ENCODE measurements at regions not wholly inside any gene's neighbourhood (a gene's known extent, or its start where the extent isn't known, plus 50 kb on each side); places are given as distances from the start of the nearest gene placed in this dataset.

DNA sequence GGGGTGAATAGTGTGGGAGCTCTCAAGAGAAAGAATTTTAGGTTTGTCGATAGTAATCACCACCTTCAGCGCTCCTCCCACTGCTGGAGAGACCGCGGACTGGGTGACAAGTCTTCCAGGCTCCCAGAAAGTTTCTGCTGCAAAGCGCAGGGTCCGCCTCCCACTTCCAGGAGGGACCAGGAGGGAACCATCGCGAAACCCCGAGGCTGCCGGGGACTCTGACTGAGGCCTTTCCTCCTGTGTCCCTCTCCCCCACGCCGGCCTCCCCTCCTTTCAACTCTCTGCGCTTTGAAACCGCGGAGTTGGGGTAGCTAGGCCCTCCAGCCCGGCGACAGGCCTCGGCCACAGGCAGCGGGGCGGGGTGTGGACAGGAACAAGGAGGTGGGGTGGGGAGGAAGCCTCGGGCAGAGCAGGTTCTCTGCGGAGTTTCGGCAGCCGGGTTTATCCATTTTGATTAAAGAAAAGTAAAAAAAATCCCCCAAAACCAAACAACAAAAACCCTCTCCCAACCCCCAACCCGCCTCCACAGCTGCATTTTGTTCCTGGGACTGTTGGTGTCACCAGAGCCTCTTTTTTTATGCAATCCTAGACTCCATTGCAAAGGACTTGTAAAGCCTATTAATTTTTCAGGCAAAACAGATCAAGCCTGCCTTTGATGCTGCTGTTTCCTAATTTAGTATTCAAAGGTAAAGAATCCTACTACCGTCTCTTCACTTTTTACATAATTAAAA lies 157.2 kb downstream of the TM9SF2 start:
- H3K9ac ChIP-seq (ENCODE audit: low read length), result peak overlapping the region; percentile 76
- H3K4me1 ChIP-seq (ENCODE audit: control insufficient read depth, insufficient read depth, low read length), result peaks cover 7% of the 10 kb centered on the region
- H3K36me3 ChIP-seq (ENCODE audit: control insufficient read depth, insufficient read depth, low read length), result no peaks in the 10 kb centered on the region
- no peaks in the 10 kb centered on the region for H3K27me3 ChIP-seq (ENCODE audit: control insufficient read depth, insufficient read depth, low read length)
- H3K9me3 ChIP-seq (ENCODE audit: control insufficient read depth, low read length), result no peaks in the 10 kb centered on the region
- H3K4me3 ChIP-seq (ENCODE audit: low read length), result peak overlapping the region; percentile 46

DNA sequence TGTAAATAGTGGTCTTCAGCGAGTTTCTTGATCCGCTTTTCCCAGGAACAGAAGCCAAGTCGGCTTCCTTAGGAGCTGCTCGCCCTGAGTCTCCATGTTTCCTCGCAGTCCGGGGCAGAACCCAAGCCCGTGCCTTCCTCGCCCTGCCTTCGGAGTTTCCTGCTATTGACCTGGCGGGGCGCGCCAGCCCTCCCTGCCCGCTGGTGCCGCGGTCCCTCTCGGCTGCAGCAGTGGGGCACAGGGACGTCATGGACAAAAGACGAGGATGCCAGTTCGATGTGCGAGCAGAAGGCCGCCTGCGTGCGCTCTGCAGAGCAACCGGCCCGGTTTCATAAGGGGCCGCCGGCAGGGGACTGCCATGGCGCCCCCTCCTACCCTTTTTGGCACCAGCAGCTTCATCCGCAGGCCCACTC lies 156.6 kb downstream of the TM9SF2 start:
- Histone ChIP-seq H3K27me3 (ENCODE audit: control insufficient read depth, insufficient read depth, low read length) (no peaks in the 10 kb centered on the region), H3K9me3 (ENCODE audit: control insufficient read depth, low read length) (no peaks in the 10 kb centered on the region), H3K4me3 (ENCODE audit: low read length) (peak overlapping the region; percentile 46), H3K4me1 (ENCODE audit: control insufficient read depth, insufficient read depth, low read length) (peaks cover 7% of the 10 kb centered on the region), H3K36me3 (ENCODE audit: control insufficient read depth, insufficient read depth, low read length) (no peaks in the 10 kb centered on the region), H3K9ac (ENCODE audit: low read length) (peak overlapping the region; percentile 76)

DNA sequence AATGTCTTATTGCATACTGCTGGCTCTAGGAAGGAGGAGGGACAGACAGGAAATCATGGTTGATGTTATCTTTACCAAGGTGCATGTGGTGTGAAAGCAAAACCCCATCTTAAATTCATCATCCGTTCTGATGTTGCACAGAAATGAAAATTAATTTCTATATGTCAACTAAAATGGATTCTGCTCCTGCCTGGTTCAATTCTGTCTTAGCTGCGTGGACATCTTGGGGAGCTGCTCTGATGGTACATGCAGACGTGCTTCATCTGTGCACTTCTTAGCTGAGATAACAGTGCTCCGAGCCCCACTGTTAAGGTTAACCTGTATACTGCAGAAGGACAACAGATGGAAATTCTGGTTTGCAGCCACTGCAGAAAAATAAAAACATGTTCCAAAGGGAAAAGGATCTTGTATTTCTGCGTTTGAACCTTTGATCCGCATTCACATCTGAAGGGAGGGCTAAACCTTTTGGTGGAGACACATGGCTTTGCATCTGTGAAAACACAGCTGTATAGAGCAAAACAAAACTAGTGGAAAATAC lies 155.6 kb downstream of the TM9SF2 start:
- Histone ChIP-seq H3K9me3 (ENCODE audit: control insufficient read depth, low read length) (no peaks in the 10 kb centered on the region), H3K27me3 (ENCODE audit: control insufficient read depth, insufficient read depth, low read length) (no peaks in the 10 kb centered on the region), H3K36me3 (ENCODE audit: control insufficient read depth, insufficient read depth, low read length) (no peaks in the 10 kb centered on the region), H3K4me1 (ENCODE audit: control insufficient read depth, insufficient read depth, low read length) (peaks cover 7% of the 10 kb centered on the region), H3K4me3 (ENCODE audit: low read length) (no peak overlapping the region), H3K9ac (ENCODE audit: low read length) (no peak overlapping the region)

GRCh38 chr13:99656092-99656745 lies 154.9 kb downstream of the TM9SF2 start:
- Histone ChIP-seq H3K9ac (ENCODE audit: low read length) (no peak overlapping the region), H3K4me3 (ENCODE audit: low read length) (no peak overlapping the region), H3K27me3 (ENCODE audit: control insufficient read depth, insufficient read depth, low read length) (no peaks in the 10 kb centered on the region)

GRCh38 chr13:99655351-99656091 lies 154.2 kb downstream of the TM9SF2 start:
- Histone ChIP-seq H3K4me1 (ENCODE audit: control insufficient read depth, insufficient read depth, low read length) (peaks cover 7% of the 10 kb centered on the region), H3K27me3 (ENCODE audit: control insufficient read depth, insufficient read depth, low read length) (no peaks in the 10 kb centered on the region), H3K9ac (ENCODE audit: low read length) (no peak overlapping the region), H3K36me3 (ENCODE audit: control insufficient read depth, insufficient read depth, low read length) (no peaks in the 10 kb centered on the region), H3K4me3 (ENCODE audit: low read length) (no peak overlapping the region), H3K9me3 (ENCODE audit: control insufficient read depth, low read length) (no peaks in the 10 kb centered on the region)

More at GRCh38 chr13:99656092-99656745, 154.9 kb downstream of the TM9SF2 start:
- H3K4me1 ChIP-seq (ENCODE audit: control insufficient read depth, insufficient read depth, low read length), result peaks cover 7% of the 10 kb centered on the region
- H3K9me3 ChIP-seq (ENCODE audit: control insufficient read depth, low read length), result no peaks in the 10 kb centered on the region
- no peaks in the 10 kb centered on the region for H3K36me3 ChIP-seq (ENCODE audit: control insufficient read depth, insufficient read depth, low read length)

- Histone ChIP-seq H3K27me3 (ENCODE audit: control insufficient read depth, insufficient read depth, low read length) (no peaks in the 10 kb centered on the region), H3K4me3 (ENCODE audit: low read length) (no peak overlapping the region), H3K9ac (ENCODE audit: low read length) (no peak overlapping the region), H3K9me3 (ENCODE audit: control insufficient read depth, low read length) (no peaks in the 10 kb centered on the region), H3K36me3 (ENCODE audit: control insufficient read depth, insufficient read depth, low read length) (no peaks in the 10 kb centered on the region), H3K4me1 (ENCODE audit: control insufficient read depth, insufficient read depth, low read length) (peaks cover 7% of the 10 kb centered on the region)
These were observed 152.8 kb downstream of the TM9SF2 start for GRCh38 chr13:99654076-99654475.

DNA sequence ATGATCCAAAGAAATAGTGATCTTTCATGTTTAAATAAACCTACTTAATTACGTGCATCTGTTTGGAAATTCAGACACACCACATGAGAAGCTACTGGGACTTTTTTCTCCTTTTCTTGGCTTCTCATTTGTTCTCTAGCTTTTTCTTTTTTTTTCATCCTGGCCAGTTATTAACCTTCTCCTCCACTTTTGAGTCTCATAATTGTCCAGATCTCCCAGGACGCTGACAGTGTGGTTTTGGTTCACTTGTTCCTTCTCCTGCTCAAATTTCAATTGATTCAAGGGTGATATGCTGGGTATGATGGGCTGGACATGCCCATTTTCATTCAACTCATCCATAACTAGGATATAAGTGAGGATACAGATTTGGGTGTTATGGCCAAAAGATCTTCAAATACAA lies 152.3 kb downstream of the TM9SF2 start:
- no peak overlapping the region for H3K9ac ChIP-seq (ENCODE audit: low read length)
- no peaks in the 10 kb centered on the region for H3K27me3 ChIP-seq (ENCODE audit: control insufficient read depth, insufficient read depth, low read length)

GRCh38 chr13:99652901-99653300 lies 151.6 kb downstream of the TM9SF2 start:
- Histone ChIP-seq H3K27me3 (ENCODE audit: control insufficient read depth, insufficient read depth, low read length) (no peaks in the 10 kb centered on the region), H3K4me1 (ENCODE audit: control insufficient read depth, insufficient read depth, low read length) (peaks cover 7% of the 10 kb centered on the region), H3K9me3 (ENCODE audit: control insufficient read depth, low read length) (no peaks in the 10 kb centered on the region), H3K36me3 (ENCODE audit: control insufficient read depth, insufficient read depth, low read length) (no peaks in the 10 kb centered on the region), H3K4me3 (ENCODE audit: low read length) (no peak overlapping the region), H3K9ac (ENCODE audit: low read length) (no peak overlapping the region)

More for the DNA sequence above, 152.3 kb downstream of the TM9SF2 start:
- H3K9me3 ChIP-seq (ENCODE audit: control insufficient read depth, low read length), result no peaks in the 10 kb centered on the region
- H3K4me1 ChIP-seq (ENCODE audit: control insufficient read depth, insufficient read depth, low read length), result peaks cover 7% of the 10 kb centered on the region
- H3K36me3 ChIP-seq (ENCODE audit: control insufficient read depth, insufficient read depth, low read length), result no peaks in the 10 kb centered on the region
- no peak overlapping the region for H3K4me3 ChIP-seq (ENCODE audit: low read length)

DNA sequence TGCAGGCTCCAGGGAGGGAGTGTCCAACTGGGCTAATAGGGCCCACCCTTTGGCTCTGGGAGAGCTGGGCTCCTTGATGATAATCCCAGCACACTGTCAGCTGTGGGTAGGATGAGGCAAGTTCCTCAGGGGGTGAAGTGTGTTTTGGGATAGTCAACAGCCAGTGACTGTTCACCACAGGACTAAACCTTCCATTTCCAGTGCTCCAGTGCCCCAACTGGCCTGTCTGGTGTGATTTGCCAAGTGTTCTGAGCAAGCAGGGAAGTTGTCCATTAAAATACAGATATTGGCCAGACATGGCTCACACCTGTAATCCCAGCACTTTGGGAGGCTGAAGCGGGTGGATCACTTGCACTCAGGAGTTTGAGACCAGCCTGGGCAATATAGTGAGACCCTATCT lies 150.9 kb downstream of the TM9SF2 start:
- Histone ChIP-seq H3K4me3 (ENCODE audit: low read length) (no peak overlapping the region), H3K9me3 (ENCODE audit: control insufficient read depth, low read length) (no peaks in the 10 kb centered on the region), H3K27me3 (ENCODE audit: control insufficient read depth, insufficient read depth, low read length) (no peaks in the 10 kb centered on the region), H3K4me1 (ENCODE audit: control insufficient read depth, insufficient read depth, low read length) (peaks cover 4% of the 10 kb centered on the region), H3K9ac (ENCODE audit: low read length) (no peak overlapping the region), H3K36me3 (ENCODE audit: control insufficient read depth, insufficient read depth, low read length) (no peaks in the 10 kb centered on the region)

DNA sequence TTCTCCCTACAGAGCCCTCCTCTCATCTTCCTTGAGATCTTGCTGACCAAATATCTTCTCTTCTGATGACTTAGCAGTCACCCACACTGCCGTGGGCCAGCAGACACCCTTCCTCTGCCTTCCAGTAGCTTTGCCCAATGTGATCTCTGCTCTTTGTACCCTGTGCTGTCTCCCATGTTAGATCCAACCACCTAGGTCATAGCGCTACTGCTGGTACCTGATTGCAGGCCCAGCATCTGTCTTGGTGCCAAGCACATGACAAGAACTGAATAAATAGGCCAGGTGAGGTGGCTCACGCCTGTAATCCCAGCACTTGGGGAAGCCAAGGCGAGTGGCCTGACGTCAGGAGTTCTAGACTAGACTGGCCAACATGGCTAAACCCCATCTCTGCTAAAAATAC lies 149.7 kb downstream of the TM9SF2 start:
- no peak overlapping the region for H3K9ac ChIP-seq (ENCODE audit: low read length)
- H3K4me3 ChIP-seq (ENCODE audit: low read length), result no peak overlapping the region
- H3K36me3 ChIP-seq (ENCODE audit: control insufficient read depth, insufficient read depth, low read length), result no peaks in the 10 kb centered on the region
- H3K9me3 ChIP-seq (ENCODE audit: control insufficient read depth, low read length), result no peaks in the 10 kb centered on the region
- no peaks in the 10 kb centered on the region for H3K4me1 ChIP-seq (ENCODE audit: control insufficient read depth, insufficient read depth, low read length)
- H3K27me3 ChIP-seq (ENCODE audit: control insufficient read depth, insufficient read depth, low read length), result no peaks in the 10 kb centered on the region

- Histone ChIP-seq H3K4me3 (ENCODE audit: low read length) (no peak overlapping the region), H3K9me3 (ENCODE audit: control insufficient read depth, low read length) (no peaks in the 10 kb centered on the region), H3K27me3 (ENCODE audit: control insufficient read depth, insufficient read depth, low read length) (no peaks in the 10 kb centered on the region), H3K4me1 (ENCODE audit: control insufficient read depth, insufficient read depth, low read length) (no peaks in the 10 kb centered on the region), H3K36me3 (ENCODE audit: control insufficient read depth, insufficient read depth, low read length) (no peaks in the 10 kb centered on the region), H3K9ac (ENCODE audit: low read length) (no peak overlapping the region)
These were observed 149.1 kb downstream of the TM9SF2 start for GRCh38 chr13:99650410-99650809.

GRCh38 chr13:99648927-99649326 lies 147.7 kb downstream of the TM9SF2 start:
- Histone ChIP-seq H3K9ac (ENCODE audit: low read length) (no peak overlapping the region), H3K4me1 (ENCODE audit: control insufficient read depth, insufficient read depth, low read length) (no peaks in the 10 kb centered on the region), H3K4me3 (ENCODE audit: low read length) (no peak overlapping the region), H3K36me3 (ENCODE audit: control insufficient read depth, insufficient read depth, low read length) (no peaks in the 10 kb centered on the region), H3K9me3 (ENCODE audit: control insufficient read depth, low read length) (no peaks in the 10 kb centered on the region), H3K27me3 (ENCODE audit: control insufficient read depth, insufficient read depth, low read length) (no peaks in the 10 kb centered on the region)

Data from mucosa of stomach (tissue), 1 donor.